GM21717 (cell line): ENCODE measurements at regions not wholly inside any gene's neighbourhood (a gene's known extent, or its start where the extent isn't known, plus 50 kb on each side); places are given as distances from the start of the nearest gene placed in this dataset.

Experiments used
- ATAC-seq: cut with Tn5 transposase; IDR thresholded peaks from one replicate; pipeline ENCODE4 v1.9.1; 2021; ENCODE audit warnings: mild to moderate bottlenecking, moderate library complexity; ENCODE audit not compliant: unreplicated experiment

DNA sequence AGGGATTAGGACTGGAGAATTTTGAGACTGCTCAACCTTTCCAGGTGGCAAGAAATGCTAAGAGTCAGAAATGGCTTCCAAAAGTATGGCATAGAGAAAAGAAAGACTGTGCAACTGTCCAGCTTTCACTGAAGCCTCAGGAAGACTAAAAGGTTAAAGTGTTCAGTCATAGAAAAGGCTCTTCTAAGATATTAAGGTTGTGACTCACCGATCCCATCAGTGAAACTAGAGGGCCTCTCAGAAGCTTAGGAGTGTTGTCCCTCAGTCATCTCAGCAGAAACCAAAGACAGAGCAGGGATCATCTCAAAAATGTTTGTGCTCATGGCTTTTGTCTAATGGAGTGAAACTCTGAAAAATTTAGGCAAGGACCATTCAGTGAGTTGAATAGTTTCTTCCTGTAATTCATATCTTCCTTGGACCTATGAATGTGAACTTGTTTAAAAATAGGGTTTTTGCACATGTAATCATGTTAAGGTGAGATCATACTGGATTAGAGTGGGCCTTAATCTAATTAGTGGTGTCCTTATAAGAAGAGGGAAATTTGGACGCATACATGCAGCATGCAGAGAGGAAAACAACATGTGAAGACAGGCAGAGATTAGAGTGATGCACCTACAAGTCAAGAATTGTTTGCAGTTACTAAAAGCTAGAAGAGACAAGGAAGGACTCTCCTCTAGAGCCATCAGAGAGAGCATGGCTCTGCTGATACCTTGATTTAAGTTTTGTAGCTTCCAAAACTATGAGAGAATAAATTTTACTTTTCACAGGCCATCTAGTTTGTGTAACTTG, 71.3 kb downstream of the RPE65 start:
- ATAC-seq: no peak

DNA sequence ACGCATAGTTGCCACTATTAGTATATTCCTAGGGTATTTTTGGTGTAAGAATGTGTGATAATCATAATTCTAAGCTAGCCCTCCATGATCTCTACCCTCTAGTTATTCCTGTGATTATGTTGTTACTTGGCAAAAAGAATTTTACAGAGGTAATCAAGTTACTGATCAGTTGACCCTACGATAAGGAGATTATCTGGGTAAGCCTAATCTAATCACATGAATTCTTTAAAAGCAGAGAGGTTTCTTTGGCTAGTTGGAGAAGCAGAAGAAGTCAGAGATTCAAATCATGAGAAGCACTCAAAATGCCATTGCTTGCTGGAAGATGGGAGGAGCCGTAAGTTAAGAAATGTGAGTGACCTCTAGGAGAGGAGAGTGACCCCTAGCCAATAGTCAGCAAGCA, 72.7 kb downstream of the RPE65 start:
- no peak for ATAC-seq

DNA sequence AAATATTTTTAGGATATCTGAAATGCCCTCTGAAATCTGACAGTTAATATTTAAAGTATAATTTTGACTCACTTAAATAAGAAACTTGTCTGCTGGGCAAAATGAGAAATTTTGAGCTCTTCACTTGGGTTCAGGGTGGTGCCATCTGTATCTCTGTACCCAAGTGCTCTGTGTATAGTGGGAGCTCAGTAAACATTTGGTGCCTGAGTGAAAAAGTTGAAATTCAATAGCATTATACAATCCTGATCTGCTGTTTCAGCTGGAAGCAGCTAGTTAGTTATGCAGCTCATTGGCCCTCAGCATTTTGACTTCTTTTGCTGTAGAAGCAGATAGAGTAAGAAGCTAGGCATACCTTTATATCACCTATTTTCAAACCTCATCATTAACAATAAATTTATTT, 73.3 kb downstream of the RPE65 start:
- ATAC-seq: no peak

DNA sequence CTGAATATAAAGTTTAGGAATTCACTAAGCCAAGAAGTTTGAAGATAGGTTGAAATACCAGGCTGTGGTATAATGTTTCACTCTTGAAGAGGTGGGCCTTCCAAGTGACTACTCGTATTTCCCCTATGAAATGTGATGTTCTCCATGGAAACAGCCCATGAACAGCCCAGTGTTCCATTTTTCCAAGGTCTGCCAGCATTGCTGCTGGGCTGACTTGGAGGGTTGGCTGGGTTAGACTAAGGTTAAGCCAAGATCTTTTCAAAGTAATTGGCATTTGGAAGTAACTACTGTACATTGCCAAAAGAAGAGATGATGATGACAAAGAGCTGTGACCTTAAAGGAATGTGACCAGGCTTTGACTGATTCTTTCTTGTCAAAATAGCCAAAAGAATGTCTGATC, 73.8 kb downstream of the RPE65 start:
- ATAC-seq: no peak

DNA sequence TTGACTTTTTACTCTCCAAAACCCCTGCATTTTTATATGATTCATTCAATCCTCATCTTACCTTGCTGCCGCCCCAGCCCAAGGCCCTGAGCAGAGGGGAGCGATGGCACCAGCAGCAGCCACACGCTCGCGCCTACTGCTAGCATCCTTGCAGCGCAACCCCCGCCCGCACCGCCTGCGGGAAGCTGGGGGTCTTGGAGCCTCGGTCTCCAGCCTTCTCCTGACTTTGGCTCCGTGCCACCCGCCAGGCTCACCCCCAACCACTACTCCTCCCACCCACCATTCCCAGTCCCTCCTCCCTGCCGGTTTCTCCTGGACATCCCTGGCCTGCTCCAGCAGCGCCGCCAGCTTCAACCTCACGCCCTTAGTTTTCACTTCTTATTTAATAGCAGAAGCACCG, 76.6 kb downstream of the RPE65 start:
- no peak for ATAC-seq

DNA sequence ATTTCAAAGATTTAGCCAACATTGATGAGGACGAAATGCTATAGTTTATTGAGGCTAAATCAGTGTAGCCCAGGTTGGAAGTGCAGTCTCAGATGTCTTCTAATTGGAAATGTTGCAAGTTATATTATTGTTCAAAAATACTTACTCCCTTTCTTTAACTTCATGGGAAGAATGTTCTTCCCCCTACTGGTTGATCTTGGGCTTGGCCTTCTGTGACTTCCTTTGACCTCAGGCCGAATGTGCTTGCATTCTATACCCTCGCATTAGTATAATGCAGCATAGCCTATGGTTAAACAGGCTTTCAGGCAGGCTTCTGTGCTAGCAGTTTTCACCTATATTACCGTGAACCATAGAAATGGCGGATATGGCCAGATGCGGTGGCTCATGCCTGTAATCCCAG, 77.3 kb downstream of the RPE65 start:
- ATAC-seq: no peak

DNA sequence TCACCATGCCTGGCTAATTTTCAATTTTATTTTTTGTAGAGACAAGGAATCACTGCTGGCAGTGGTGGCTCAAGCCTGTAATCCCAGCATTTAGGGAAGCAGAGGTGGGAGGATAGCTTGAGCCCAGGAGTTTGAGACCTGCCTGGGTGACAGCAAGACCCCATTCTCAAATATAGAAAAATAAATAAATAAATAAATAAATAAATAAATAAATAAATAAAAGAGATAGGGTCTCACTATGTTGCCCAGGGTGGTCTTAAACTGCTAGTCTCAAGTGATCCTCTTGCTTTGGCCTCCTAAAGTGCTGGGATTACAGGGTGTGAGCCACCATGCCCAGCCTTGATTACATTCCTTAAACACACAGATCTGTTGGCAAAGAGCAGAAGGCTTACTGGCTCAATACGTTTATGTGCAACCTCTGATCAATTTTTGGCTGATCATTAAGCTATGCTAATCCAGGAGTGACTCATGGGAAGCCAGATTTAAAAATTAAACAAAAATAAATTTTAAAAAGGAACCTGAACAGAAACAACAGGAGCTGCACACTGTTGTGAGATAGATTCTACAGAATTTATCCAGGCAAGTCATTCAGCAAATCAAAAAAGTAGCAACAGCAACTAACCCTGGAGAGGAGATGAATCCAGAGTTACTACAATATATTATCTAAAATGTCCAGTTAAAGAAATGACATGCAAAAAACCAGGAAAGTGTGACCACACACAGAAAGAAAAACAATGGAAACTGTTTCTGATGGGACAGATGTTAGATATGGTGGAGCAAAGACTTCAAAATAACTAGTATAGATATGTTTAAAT, 79.4 kb downstream of the RPE65 start:
- ATAC-seq: no peak

DNA sequence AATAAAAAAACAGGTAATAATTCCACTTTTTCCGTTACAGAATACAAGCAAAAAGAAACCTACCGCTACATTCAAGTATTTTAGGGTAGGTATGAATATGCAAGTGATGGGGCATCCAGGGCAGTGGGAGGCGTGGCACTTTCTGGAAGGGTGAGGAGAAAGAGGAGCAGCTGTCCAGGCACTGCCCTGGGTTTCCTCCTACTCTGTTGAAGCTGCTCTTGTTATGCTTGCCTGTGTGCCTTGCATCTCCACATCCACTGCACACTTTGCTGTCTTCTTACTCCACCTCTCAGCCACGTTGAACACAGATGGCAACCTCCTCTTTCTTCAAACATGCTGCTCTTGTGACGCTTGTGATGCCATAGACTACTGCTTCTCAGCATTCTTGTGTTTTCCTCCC, 83.2 kb downstream of the RPE65 start:
- no peak for ATAC-seq

DNA sequence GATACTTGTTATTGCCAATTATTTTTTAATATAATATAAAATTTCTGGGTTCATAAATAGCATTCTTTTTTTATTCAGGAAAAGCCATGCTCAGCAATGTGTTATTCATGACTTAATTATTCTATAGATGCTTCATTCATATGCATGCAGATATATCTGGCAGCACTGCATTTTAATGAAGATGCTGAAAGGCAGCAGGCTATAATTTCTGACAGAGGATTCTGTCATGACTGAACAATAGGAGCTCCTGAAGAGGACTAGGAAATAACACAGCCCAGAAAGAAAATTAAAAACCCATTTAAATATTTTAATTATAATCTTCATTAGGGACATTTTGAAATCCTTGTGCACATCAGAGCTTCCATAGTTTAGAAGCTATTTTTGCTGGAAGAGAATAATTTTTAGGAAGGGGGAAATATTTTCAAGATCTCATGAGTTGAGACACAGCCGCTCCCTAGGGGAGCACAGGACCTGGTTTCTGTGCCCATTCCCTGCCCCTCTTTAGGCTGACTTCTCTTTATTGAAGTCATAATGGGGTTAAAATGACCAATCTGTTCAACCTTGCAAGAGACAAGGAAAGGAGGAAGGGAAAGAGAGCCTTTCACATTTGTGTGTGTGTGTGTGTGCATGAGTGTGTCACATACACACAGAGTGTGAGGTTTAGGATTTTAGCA, 83.9 kb downstream of the RPE65 start:
- no peak for ATAC-seq

DNA sequence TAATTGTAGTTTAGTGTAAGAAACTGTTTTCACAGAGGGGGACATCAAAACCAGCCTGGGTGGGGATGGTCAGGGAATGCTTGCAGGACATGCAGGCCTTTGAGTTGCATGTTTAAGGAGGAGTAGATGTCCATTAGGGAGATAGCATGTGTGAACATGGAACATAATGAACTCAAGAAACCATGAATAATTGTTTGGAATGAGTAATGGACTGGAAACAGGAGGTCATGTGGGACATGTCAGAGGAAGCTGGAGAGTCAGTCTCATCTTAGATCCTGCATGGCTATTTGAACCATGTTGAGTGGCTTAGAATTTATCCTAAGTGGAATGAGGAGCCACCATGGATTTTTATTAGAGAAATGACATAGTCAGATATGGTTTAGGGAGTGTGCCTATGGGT, 86.4 kb downstream of the RPE65 start:
- no peak for ATAC-seq

DNA sequence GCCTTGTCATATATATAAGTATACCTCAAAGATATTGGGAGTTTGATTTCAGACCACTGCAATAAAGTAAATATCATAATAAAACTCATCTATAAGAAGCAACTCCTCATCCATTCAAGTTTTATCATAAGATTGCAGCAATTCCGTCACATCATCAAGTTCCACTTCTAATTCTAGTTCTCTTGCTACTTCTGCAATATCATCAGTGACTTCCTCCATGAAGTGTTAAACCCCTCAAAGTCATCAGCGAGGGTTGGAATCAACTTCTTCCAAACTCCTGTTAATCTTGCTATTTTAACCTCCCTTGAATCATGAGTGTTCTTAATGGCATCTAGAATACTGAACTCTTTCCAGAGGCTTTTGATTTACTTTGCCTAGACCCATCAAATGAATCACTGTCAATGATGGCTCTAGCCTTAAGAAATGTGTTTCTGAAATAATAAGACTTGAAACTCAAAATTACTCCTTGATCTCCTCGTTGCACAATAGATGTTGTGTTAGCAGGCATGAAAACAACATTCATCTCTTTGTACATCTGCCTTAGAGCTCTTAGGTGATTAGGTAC, 88.3 kb downstream of the RPE65 start:
- no peak for ATAC-seq

DNA sequence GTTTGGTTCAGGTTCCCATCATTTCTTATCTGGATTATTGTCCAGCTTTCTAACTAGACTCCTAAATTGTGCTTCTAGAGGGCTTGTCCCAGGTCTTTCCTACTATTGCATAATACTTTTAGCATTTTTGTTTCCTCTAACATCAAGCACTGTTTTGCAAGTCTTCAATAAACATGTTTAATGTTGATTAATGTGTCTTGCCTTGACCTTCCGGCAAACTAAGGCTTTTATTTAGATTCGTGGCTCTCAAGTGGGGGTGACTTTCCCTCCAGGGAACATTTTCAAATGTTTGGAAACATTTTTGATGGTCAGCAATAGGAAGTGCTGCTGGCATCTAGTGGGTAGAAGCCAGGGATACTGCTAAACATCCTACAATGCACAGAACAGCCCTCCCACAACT, 90.7 kb downstream of the RPE65 start:
- ATAC-seq: no peak

DNA sequence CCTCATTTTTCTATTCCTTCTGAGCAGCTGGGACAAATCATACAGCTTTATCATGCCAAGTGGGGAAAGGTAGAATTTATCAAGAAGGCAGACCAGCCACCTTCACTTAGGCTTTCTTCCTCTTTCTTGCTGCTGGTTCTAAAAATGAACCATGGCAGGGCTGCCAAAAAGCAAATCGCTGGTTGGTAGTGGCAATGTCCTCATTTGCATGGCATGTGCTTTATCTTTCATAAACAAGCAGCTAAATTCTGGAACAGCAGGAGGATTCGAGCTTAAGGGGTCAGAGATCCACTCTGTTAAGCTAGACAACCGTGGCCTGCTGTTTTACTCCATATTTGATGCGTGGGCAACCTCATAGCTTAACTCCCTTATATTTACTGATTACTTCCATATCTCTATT, 91.3 kb downstream of the RPE65 start:
- no peak for ATAC-seq

DNA sequence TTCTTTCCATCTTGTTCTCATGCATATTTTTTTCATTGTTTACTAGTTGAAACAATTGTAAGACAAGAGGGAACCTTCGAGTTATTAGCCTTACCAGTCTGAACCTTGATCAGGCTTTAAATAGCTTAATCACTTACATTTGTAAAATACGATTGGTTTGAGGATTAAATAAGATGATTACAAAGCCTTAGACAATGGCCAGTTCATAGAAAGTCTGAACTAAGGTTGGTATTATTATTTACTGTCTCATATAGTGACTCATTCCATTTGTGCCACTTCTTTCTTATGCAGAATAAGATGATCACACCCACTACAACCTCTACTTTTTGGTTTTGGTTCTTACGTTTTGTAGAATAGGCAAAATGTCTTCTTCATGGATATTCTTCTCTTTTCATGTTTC, 94.1 kb downstream of the RPE65 start:
- no peak for ATAC-seq

DNA sequence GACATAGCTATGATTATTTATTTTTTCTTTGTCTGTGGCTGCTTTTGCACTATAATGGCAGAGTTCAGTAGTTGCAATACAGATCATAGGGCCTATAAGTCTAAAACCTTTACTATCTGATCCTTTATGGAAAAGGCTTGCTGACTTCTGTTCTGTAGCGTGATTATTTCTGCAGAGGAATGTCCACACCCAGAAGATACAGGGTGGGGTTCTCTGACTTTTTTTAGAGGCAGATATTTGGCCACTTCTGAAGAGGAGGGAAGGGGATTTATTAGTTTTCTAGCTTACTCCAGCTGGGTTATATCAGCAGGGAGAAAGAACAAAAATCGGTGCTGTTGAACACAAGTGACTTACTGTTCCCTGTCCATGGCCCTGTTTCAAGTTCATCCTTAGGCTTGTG, 97.6 kb downstream of the RPE65 start:
- ATAC-seq: no peak

DNA sequence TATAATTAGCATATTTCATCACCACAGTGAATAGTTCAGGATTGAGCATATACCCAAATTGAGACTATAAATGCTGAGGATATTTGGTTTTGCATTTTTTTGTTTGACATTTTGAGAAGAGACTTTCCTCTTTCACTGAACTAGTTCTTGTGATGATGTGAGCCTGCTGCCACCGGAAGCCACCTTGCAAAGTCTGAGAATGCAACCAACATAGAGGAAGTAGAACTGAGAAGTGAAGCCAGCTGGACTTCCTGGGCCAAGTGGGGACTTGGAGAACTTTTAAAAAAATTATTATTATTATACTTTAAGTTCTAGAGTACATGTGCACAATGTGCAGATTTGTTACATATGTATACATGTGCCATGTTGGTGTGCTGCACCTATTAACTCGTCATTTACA, 102.3 kb downstream of the RPE65 start:
- ATAC-seq: peak; percentile 94

DNA sequence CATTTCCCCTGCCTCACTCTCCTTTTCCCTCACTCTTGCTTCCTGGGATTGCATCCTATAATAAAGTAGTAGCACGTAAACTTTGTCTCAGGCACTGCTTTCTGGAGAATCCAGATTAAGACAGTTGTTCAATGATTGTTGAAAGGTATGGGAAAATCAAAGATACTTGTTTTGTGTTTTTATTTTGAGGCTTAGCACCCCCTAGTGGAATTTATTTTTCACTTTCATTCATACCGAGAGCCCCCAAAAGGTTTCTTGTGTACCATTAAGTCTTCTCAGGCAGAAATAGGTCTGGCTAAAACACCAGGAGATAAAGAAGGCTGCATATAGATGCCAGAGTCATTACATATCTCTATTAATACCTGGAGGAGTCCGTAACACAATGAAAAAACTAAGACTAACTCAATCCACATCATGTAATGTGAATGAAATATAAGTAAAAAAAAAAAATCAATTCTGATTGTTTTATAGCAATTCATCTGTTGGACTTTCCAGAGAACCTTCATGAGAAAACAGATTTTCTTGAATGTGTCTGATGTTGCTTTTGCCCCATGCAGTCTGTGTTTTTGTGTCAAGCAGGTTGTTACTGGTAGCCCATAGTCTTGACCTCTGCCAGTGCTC, 103.5 kb downstream of the RPE65 start:
- ATAC-seq: no peak

DNA sequence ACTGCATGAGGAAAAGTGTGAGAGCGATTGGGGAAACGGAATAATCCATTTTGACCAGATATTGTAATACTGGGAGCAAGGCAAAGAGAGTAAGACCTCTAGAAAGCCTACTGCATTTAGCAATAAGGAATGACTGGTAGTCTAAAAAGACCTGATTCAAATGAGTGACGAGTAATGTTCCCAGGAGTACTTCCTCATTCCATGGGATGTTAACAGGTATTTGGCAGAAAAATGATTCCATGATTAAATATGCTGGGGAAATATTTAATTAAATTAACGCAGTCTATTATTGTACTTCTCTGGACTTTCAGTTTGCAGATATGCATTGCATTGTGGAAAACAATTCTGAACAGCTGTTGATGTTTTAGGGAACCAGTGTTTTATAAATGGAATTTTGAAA, 105.5 kb downstream of the RPE65 start:
- no peak for ATAC-seq

DNA sequence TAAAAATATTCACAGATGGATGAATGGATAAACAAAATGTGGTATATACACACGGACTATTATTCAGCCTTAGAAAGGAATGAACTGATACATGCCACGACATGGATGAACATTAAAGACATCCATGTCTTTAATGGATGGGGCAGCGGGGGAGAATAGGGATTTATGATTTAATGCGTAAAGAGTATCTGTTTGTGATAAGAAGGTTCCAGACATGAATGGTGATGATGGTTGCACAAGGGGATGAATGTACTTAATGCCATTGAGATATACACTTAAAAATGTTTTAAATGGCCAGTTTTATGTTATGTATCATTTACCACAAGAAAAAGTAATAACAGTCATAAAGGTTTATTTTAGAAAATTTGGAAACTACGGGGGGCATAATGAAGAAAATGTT, 108.6 kb upstream of the WLS start:
- ATAC-seq: no peak

DNA sequence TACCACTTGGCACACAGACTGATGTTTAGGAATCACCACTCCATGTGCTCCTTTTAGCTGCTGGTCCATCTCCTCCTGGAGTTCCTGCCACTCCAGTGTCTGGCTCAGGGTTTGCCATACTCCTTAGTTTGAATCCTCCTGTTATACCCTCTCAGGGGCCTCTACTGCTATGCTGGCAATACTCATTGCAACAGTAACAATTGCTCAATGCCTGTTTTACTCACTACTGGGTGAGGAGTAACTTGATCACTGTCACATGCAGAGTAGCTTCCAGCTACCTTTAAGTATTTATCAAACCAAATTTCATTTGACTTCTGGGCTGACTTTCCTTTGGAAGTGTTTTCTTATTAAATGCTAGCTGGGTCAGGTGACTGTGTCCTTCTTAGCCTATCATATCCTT, 107.2 kb upstream of the WLS start:
- no peak for ATAC-seq

DNA sequence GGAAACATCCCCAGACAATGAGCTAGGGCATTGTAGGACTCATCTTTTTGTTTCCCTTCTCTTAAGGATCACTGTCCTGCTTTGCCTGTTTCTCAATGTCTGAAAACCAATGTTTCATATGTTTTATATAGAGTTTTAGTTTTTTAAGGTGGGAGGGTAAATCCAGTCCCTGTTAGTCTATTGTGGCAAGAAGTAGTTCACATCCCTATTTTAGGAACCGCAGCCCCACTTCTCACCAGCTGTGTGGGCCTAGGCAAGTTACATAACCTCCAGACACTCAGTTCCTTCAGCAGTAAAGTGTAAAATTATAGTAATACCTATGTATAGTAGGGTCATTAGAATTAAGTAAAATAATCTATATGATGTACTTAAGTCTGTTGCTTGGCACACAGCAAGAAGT, 105.8 kb upstream of the WLS start:
- ATAC-seq: no peak
